ENCODE measurements at regions not wholly inside any gene's neighbourhood (a gene's known extent, or its start where the extent isn't known, plus 50 kb on each side); places are given as distances from the start of the nearest gene placed in this dataset.
"Not testable (repeated sequence)": the region's sequence is repeated elsewhere in the genome, so short reads cannot be mapped to it uniquely, and the experiment has no call there.

DNA sequence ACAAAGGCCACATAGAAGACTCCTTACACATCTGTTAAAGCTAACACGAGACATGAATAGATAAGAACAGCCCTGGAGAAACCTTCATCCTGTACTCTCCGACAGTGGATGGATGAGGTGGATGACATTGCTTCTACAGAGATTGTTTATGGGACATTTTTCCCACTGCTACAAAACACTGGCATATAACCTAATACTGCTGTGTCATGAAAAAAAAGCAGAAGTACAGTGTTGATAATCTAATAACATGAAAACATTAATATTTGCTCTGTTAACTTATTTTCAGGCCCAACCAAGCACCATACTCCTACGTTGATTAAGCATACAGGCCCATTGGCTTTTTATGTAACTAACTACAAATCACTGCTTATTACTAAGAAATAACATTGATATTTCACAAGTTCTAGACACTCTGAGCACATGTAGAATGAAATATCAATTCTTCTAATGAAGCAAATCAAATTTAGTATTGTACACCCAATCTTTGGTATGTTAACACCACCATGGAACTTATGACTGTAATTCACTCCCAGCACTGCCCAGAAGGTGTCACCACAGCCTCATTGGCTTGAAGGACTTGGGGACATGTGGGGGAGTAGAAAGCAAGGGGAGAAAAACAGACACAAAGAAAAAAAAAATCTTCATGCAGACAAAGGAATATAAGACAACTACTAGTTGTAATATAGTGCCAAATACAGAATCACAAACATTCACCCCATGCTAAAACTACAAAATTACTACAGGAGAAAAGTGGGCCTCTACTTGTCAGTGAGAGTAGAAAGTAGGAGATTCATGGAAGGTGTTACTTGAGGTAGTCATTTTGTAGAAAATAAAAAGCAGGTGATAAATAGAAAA is 330.0 kb upstream of the PMFBP1 start:
- DNase-seq = peak; percentile 59 to 78

DNA sequence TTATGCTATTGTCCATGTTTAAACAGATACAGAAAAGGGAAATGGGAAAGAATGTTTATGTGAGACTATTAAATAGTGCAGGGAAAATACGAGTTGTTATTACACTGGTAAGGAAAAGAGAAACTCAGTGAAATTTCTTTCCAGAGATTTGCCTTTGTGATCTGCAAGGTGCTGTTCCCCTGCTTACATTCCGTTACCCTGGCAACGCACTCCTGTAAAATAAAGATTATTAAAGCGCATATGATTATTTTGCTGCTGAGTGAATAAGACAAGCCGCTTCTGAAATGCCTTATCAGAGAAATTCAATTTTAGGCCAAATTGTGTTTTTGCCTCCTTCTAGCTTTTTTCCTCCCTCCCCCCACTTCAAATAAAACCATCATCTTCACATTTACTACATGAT is 328.6 kb upstream of the PMFBP1 start:
- DNase-seq = no peak

DNA sequence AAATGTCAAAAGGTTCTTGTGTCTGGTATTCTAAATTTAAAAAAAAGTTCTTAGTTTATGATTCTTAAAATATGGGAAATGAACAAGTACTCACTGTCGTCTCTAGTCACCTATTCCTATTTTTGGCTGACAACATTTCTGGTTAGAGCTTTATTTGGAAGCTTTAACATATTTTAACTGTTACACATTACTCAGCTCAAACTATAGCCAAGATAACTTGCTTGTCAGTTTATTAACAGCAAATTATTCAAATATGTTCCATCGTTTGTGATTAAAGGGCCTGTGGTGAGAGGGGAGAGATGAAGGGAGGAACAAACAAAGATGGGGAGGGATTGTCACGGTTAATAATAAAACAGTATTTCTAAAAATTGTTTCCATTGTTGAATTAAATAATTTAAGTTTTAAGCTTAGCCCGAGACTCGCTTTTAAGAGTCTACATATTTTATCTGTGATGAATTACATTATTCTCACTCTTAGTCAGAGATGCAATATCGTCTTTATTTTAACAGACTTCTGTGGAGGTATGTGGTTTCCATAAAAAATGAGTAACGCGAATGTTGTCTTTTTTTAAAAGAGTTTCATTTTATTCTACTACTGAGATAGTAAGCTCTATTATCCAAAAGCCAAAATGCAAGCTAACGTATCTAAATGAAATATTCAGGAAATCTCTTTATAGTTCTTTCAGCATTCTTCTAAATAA is 321.9 kb upstream of the PMFBP1 start:
- no peak for DNase-seq

DNA sequence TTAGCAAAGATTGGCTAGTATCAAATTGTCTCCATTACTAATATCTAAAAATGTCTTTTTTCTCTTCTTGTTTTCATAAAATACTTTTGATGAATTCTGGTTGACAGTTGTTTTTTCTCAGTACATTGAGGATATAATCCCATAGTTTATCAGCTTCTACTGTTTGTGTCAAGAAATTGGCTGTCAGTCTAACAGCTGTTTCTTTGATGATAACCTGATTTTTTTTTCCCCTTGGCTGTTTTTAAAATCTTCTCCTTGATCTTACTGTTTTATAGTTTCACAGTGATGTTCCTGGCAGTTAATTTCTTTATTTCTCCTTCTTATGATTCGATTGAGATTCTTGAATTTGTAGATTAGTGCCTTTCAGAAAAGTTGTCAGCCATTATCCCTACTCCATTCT is 315.3 kb upstream of the PMFBP1 start:
- DNase-seq = no peak

DNA sequence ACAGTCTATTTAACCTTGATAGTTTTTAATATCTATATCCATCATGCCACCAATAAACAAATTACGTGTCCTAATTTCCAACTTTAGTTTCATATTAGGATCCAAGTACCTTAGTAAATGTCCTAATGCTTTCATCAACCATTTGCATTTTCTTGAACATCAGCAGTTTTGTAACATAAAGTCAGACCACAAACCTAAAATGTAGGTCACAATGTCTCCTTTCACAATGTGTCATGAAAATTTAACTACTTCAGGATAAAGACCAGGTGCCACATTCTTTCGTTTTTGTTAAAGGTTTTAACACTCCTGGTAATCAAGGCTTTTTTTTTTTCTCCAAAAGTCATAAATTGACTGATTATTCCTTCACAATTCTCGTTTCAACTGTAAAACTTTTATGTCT is 310.7 kb upstream of the PMFBP1 start:
- no peak for DNase-seq

DNA sequence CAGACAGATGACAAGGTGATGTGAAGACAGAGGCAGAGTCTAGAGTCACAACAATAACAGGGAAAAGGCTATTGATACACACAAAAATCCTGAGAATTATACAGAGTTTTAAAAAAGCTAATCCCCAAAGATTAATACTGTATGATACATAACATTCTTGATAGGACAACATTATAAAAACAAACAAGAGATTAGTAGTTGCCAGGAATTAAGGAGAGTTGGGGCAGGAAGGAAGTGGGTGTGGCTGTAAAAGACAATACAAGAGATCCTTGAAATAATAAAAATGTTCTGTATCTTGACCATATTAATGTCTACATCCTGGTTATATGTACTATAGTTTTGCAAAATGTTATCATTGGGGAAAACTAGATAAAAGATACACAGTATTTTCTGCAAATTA is 309.5 kb upstream of the PMFBP1 start:
- DNase-seq = no peak

DNA sequence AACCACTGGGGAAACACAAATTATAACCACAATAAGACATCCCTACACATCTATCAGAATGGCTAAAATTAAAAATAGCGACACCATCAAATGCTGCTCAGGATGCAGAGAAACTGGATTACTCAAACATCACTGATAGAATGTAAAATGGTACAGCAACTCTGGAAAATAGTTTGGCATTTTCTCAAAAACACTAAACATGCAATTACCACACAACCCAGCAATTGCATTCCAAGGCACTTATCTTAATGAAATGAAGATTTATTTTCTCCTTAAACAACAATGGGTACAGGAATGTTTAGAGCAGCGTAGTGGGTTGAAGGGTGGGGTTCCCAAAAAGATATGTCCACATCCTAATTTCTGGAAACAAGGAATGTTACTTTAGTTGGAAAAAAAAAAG is 309.0 kb upstream of the PMFBP1 start:
- DNase-seq = no peak

DNA sequence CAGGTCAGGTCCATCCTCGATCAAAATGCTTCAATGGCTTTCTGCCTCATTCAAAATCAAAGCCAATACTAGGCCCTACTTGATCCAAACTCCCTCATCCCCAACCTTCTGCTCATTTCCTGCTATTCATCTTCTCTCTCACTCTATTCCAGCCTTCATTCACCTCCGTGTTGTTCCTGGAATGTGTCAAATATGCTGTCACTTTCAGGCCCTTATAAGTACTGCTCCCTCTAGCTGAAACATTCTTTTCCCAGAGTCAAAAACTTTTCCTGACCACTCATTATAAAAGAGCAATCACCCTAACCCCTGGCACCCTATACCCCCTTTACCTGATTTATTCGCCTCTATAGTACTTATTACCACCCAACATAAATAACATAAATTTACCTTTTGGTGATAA is 303.7 kb upstream of the PMFBP1 start:
- no peak for DNase-seq

DNA sequence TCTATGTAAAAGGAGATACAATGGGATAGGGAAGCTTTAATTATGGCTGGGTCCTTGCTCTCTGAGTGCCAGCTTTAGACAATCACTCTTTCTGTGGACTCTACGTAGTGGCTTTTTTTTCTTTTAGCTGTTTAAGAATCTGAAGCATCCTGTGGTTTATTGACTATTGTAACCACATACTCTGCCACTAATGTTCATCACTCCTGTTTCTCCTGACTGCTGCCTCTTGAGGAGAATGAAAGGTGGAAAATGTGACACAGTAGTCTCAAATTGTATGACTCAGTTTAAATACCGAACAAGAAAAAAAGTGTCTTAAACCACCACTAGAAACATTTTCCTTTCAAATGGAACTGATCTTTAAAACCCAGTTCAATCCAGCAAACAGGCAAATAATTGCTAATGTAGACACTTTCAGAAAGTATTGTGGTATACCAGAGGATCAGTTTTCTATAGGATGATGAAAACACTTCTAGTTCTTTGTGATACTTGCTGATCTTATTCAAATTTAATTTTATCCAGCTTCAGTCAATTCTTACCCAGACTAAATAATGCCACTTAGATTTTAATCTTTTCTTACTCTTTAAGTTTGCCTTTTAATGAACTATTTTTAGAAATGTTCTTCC is 302.7 kb upstream of the PMFBP1 start:
- DNase-seq = no peak

DNA sequence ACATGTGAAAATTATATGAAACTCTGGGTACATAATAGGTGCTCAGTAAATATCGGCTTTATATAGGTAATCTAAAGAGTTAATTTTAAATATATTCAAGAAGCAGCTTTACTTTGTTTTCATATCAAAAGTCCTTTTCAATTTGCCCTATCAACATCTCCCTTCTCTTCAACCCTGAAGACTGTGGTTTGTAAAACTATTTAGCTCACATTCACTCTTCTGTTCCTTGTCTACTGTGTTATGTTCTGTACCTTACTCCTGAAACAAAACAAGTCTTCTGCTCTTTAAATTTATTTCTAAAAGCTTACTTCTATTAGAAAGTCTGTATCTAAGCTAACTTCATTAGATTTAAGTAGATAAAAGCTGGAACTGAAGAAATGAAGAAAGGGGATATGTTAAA is 301.7 kb upstream of the PMFBP1 start:
- no peak for DNase-seq

DNA sequence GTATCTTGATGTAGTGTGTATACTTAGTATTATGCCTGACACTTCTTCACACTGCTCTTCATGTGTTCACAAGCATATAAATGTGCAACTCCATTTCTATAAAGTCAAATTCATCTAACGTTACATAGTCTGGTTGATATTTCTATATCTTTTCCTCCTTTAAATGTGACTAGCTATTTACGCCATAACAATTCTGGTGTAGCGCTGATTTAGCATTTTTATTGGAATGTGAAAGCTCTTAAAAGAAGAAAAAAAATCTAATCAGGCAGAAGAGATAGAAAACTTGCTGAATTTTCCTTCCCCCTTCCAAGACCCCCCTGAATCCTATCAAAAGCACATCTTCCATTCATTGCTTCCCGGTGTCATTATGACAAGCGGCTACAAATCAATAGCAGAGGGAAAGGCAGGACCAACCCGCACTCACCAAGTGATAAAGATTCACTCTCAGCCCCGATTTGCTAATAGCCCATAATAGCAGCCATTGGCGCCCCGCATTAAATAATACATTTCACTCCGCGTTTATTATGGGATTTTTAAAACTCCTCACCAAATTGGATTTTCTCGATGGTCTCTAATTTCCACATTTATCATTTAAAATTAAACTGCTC is 299.5 kb upstream of the PMFBP1 start:
- no peak for DNase-seq

DNA sequence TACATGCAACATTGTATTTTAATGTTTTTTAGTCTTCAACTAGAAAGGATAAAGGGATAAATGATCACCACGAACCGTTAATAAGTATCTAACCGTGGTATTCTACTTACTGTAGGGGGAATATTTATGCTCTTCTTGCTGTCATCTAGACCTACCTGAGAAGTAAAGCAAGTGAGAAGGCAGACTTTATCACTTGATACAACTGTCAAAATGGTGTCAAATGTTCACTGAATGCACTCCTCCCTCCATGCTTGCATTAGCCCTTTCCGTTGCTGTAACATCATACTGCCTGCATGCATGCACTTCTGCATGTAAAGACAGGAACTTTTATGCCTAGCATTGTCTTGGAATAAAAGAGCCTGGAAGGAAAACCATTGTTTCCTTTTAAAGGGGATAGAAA is 298.6 kb upstream of the PMFBP1 start:
- no peak for DNase-seq

DNA sequence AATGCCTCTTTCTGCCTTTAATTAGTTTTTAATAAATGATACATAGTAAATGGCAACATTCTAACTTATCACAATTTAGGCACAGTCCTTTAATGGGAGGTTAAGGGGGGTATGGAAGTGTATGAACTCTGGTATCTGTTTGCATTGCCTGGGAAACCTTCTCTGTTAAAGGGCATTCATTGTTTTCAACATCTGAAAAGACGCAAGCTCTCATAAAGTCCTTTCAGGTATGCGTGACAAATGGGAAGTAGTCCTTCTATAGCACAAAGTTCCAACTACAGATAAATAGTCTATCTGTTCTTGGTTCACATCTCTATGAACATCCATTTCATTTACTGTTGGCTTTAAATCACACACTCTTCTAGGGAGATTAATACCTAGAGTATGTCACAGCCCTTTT is 298.0 kb upstream of the PMFBP1 start:
- no peak for DNase-seq

DNA sequence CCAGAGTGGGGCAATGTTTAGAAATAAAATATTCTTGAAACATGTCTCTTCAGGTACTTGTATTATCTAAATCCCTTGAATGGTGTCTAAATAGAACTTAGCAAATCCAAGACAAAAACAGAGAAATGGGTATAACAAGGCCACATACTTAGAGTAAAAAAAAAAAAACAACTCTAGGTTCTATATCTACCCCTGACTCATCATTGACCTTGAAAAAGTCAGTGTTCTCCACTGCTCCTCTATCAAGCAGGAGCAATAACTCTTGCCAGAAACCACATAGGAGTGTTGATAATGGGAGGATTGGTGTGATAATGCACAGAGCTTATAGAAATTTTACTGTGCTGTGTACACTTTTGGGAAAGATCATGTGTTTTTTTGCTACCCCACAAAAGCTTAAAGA is 296.6 kb upstream of the PMFBP1 start:
- no peak for DNase-seq

DNA sequence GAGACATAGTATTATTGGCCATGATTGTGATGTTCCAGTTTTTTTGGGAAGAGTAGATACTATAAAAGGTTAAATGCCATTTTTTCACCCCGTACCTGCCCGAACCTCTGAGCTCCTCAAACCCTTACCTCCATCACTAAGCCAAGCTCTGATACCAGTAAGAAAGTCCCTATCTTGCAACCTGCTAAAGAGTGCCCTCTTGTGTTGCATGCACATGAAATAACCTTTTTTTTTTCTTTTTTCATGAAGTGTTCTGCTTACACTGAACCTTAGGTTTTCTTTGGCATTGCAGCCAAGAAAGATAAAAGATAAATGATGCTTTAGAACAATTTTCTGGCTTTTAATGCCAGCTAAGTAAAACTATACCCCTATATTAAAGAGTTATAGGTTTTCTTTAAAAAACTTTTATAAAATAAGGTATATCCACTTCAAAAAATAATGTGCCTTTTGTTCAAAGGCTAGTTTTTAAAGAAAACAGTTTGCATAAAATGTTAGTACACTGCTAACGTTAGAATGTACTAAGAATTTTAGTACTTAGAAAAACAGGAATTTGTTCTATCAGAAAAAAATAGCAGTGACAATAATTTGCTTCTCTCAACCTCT is 295.3 kb upstream of the PMFBP1 start:
- DNase-seq = peak; percentile 8 to 51

DNA sequence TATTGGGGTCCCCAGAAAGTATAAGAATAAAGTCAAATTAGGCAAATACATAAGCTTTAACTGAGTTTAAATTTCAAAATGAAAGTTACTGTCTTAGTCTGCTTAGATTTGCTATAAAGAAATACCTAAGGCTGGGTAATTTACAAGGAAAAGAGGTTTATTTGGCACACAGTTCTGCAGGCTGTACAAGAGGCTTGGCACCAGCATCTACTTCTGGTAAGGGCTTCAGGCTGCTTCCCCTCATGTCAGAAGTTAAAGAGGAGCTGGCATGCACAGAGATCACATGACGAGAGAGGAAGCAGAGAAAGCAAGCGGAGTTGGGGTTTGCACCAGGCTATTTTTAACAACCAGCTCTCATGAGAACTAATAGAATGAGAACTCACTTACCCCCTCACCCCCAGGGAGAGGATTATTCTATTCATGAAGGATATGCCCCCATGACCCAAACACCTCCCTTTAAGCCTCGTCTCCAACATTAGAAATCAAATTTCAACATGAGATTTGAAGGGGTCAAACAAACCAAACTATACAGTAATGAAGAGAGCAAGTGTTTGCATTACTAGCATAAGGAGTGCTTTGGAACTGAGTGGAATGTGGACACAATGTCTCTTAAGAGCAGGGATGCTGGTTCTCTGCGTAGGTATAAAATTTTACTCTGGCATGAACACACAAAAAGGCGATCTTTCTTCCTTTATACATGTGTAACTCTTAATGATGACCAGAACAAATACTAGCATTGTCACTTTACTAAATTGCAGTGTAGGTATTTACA is 292.8 kb upstream of the PMFBP1 start:
- no peak for DNase-seq

DNA sequence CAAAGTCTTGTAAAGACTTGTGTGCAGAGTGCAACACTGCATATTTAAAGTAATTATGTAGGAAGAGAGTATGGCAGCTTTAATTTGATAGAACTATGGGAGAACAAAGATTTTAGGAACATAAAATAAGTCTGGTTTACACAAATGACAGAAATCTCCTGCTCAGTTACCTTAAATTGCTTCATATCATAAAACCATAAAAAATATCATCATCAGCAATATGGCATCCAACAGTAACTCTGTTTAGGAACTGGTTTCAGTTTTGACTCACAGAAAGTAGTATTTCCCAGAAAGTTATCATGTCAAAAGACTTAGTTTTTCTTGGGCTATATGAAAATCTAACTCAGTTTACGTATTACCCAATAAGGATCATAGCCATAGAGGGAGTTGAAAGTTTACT is 292.1 kb upstream of the PMFBP1 start:
- no peak for DNase-seq

DNA sequence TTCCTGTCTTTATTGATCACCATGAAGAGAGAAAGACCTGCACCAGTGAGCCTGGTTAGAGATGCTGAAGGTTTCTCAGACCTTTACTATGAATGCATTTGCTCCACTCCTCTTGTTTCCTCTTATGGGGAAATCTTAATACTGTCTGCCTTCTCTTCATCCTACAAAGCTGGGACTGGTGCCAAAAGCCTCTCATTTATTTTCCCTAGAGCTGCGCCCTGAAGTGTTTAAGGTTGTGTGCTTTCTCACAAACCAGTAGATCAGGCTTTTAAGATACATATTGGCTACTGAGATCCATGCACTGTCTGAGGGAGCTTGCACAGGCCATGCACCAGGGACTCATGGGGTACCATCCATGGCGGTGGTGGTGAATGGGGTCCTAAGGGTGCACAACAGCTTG is 286.1 kb upstream of the PMFBP1 start:
- no peak for DNase-seq

DNA sequence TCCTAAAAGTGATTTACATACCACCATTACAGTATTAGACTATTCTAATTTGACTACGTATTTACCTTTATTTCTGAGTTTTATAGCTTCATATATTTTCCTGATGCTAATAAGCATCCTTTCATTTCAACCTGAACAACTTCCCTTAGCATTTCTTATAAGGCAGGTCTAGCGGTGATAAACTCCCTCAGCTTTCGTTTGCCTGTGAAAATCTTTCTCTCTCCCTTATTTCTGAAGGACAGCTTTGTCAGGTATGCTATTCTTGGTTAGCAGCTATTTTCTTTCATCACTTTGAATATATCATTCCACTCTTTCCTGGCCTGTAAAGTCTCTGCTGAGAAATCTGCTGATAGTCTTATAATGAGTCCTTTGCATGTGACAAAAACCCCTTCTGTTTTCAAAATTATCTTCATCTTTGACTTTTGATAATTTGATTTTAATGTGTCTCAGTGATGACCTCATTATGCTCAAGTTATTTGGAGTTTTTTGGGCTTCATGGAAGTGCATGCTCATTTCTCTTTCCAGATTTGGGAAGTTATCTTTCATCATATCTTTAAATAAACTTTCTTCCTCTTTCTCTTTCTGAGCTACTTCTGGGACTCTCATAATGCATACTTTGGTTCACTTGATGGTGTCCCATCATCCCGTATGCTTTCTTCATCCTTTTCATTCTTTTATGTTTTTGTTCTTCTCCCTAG is 285.4 kb upstream of the PMFBP1 start:
- no peak for DNase-seq

DNA sequence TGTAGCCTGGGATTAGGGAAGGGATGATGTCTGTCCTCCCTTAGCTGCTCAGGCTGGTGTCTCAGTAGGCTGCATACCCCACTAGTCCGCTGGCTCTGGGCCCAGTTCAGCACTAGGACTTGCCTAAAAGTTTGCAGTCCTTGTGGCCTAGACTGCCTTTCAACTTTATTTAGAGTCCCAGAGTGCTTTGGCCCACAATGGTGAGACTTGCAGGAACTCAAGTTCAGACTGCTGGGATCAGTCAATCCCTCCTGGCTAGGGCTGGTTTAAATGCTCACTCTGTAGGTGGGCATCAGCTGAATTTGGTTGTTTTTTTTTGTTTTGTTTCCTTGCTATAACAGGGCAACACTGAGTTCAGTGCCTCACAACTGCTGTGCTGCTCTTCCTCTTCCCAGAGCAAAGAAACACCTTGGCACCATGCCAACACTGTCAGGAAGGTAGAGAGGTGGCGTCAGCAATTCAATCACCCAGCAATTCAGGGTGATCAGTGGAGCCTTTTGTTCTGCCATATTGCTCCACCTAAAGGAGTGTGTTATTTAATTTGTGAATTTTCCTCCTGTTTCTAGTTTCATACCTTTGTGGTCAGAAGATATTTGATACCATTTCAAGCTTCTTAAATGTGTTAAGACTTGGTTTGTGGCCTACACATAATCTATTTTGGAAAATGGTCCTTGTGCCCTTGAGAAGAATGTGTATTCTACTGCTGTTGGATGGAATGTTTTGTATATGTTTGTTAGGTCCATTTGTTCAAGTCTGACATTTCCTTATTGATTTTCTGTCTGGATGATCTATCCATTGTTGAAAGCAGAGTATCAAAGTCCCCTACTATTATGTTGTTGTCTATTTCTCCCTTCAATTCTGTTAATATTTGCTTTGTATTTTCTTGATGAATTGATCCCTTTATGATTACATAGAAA is 284.0 kb upstream of the PMFBP1 start:
- peak; percentile 13 to 38 for DNase-seq

DNA sequence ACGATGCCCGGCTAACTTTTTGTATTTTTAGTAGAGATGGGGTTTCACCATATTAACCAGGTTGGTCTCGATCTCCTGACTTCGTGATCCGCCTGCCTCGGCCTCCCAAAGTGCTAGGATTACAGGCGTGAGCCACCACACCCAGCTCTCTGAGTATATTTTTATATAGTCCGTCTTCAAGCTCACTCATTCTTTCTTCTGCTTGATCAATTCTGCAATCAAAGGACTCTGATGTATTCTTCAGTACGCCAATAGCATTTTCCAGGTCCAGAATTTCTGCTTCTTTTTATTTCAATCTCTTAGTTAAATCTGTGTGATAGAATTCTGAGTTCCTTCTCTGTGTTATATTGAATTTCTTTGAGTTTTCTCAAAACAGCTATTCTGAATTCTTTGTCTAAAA is 281.9 kb upstream of the PMFBP1 start:
- DNase-seq = not testable (repeated sequence)

Measured in NCI-H2081 (cell line).